ENCODE measurements at regions not wholly inside any gene's neighbourhood (a gene's known extent, or its start where the extent isn't known, plus 50 kb on each side); places are given as distances from the start of the nearest gene placed in this dataset.

GRCh38 chr6:156391977-156392376, 385.2 kb upstream of the ARID1B start:
- no peaks in the 10 kb centered on the region for H3K9me3 Mint-ChIP-seq (ENCODE audit: low read depth, unreplicated experiment)
- CTCF ChIA-PET, result no interaction called here
- BruUV-seq (replicated peaks), result no TSS peak
- no peaks in the 10 kb centered on the region for H3K4me1 Mint-ChIP-seq (ENCODE audit: low read depth, unreplicated experiment)
- H3K4me3 Mint-ChIP-seq (ENCODE audit: low read depth, unreplicated experiment), result no peak overlapping the region
- H3K36me3 Mint-ChIP-seq (ENCODE audit: insufficient read depth, unreplicated experiment), result peaks cover under 1% of the 10 kb centered on the region
- H3K27ac Mint-ChIP-seq (ENCODE audit: unreplicated experiment), result no peak overlapping the region
- intact Hi-C loops (cut with micrococcal nuclease; ENCODE audit: unreplicated experiment), result no loop called here
- H3K27me3 Mint-ChIP-seq (ENCODE audit: unreplicated experiment), result no peaks in the 10 kb centered on the region
- DNase-seq, result no peak
- TF ChIP-seq, protein P1, sequence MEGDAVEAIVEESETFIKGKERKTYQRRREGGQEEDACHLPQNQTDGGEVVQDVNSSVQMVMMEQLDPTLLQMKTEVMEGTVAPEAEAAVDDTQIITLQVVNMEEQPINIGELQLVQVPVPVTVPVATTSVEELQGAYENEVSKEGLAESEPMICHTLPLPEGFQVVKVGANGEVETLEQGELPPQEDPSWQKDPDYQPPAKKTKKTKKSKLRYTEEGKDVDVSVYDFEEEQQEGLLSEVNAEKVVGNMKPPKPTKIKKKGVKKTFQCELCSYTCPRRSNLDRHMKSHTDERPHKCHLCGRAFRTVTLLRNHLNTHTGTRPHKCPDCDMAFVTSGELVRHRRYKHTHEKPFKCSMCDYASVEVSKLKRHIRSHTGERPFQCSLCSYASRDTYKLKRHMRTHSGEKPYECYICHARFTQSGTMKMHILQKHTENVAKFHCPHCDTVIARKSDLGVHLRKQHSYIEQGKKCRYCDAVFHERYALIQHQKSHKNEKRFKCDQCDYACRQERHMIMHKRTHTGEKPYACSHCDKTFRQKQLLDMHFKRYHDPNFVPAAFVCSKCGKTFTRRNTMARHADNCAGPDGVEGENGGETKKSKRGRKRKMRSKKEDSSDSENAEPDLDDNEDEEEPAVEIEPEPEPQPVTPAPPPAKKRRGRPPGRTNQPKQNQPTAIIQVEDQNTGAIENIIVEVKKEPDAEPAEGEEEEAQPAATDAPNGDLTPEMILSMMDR (IDR thresholded peaks at IDR 0.05; ENCODE audit: unreplicated experiment), result no peak

DNA sequence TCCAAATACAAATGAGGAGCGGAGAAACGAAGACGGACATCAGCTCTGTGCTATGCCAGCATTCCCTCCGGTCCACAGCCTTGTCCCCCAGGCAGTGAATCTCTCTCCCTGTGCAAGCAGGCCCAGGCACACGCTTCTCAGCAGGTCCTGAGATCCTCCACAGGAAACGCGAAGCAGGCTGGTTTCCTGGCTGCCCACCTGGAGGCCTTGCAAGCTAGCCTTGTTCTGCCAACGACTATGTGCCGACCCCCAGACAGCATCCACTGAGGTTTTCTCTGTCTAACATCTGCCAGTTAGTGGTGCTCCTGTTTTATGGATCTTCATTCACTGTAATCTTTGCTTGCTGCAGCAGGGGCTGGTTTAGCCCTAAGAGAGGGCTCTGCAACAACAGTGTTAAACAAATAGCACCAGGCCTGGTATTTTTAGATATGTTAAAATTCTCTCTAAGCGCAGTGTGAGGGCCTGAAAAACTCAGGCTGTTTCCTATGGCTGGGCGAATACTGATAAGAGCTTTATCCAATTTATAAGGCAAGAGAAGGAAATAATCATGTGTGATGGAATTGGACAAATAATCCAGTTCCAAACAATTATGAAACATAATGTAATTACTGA, 386.0 kb upstream of the ARID1B start:
- no peak overlapping the region for H3K4me3 Mint-ChIP-seq (ENCODE audit: low read depth, unreplicated experiment)
- no peaks in the 10 kb centered on the region for H3K4me1 Mint-ChIP-seq (ENCODE audit: low read depth, unreplicated experiment)
- no peak overlapping the region for H3K27ac Mint-ChIP-seq (ENCODE audit: unreplicated experiment)
- TF ChIP-seq, protein P1 (IDR thresholded peaks at IDR 0.05; ENCODE audit: unreplicated experiment), result no peak
- no peak for DNase-seq
- no peaks in the 10 kb centered on the region for H3K9me3 Mint-ChIP-seq (ENCODE audit: low read depth, unreplicated experiment)
- BruUV-seq (replicated peaks), result no TSS peak
- CTCF ChIA-PET, result no interaction called here
- no peaks in the 10 kb centered on the region for H3K27me3 Mint-ChIP-seq (ENCODE audit: unreplicated experiment)
- no peaks in the 10 kb centered on the region for H3K36me3 Mint-ChIP-seq (ENCODE audit: insufficient read depth, unreplicated experiment)
- intact Hi-C loops (cut with micrococcal nuclease; ENCODE audit: unreplicated experiment), result no loop called here

- Mint-ChIP-seq H3K4me3 (ENCODE audit: low read depth, unreplicated experiment) (no peak overlapping the region), H3K4me1 (ENCODE audit: low read depth, unreplicated experiment) (no peaks in the 10 kb centered on the region), H3K36me3 (ENCODE audit: insufficient read depth, unreplicated experiment) (no peaks in the 10 kb centered on the region), H3K27me3 (ENCODE audit: unreplicated experiment) (no peaks in the 10 kb centered on the region), H3K9me3 (ENCODE audit: low read depth, unreplicated experiment) (no peaks in the 10 kb centered on the region), H3K27ac (ENCODE audit: unreplicated experiment) (no peak overlapping the region)
- CTCF ChIA-PET, result interaction anchor here (0.6 kb wide), 1 partner anchor 31 kb away, joined by 4 read pairs; no protein-coding TSS in a partner anchor
- intact Hi-C loops (cut with micrococcal nuclease; ENCODE audit: unreplicated experiment), result no loop called here
- BruUV-seq (replicated peaks), result no TSS peak
- no peak for DNase-seq
- TF ChIP-seq, protein P1 (IDR thresholded peaks at IDR 0.05; ENCODE audit: unreplicated experiment), result no peak
These were observed 386.6 kb upstream of the ARID1B start for GRCh38 chr6:156390621-156391020.

- Mint-ChIP-seq H3K27me3 (ENCODE audit: unreplicated experiment) (no peaks in the 10 kb centered on the region), H3K27ac (ENCODE audit: unreplicated experiment) (no peak overlapping the region), H3K4me1 (ENCODE audit: low read depth, unreplicated experiment) (no peaks in the 10 kb centered on the region), H3K36me3 (ENCODE audit: insufficient read depth, unreplicated experiment) (no peaks in the 10 kb centered on the region), H3K9me3 (ENCODE audit: low read depth, unreplicated experiment) (peaks cover 1% of the 10 kb centered on the region), H3K4me3 (ENCODE audit: low read depth, unreplicated experiment) (no peak overlapping the region)
- no peak for DNase-seq
- intact Hi-C loops (cut with micrococcal nuclease; ENCODE audit: unreplicated experiment), result no loop called here
- no TSS peak for BruUV-seq (replicated peaks)
- TF ChIP-seq, protein P1 (IDR thresholded peaks at IDR 0.05; ENCODE audit: unreplicated experiment), result no peak
- CTCF ChIA-PET, result no interaction called here
These were observed 387.9 kb upstream of the ARID1B start for GRCh38 chr6:156389296-156389695.
